OCI-LY7 (cell line): ENCODE measurements at regions not wholly inside any gene's neighbourhood (a gene's known extent, or its start where the extent isn't known, plus 50 kb on each side); places are given as distances from the start of the nearest gene placed in this dataset.

Source experiments
- BruUV-seq: library from RNA; stranded (reverse); fragments of 400-500 nt; replicated peaks from 2 replicates; lab custom pipeline; 2021; lab: Mats Ljungman, UMichigan
- CTCF ChIA-PET: fragments of 300-600 bp; sonication (Branson Sonifier 250); formaldehyde crosslinking; loops from one replicate; lab custom pipeline; 2022; ENCODE audit warnings: antibody characterized with exemption; ENCODE audit not compliant: unreplicated experiment; lab: Charles Lee
- POLR2A ChIA-PET: fragments of 300-600 bp; sonication (Branson Sonifier 250); formaldehyde crosslinking; loops from one replicate; lab custom pipeline; 2022; ENCODE audit warnings: antibody characterized with exemption; lab: Charles Lee
- DNase-seq: peaks from one replicate; pipeline ENCODE4 v3.0.0-alpha.2; 2015; ENCODE audit warnings: low spot score
- H2AFZ ChIP-seq: fragments of 200-600 bp; sonication (generic), shearing (Covaris generic); 2 replicates; pipeline ENCODE4 v1.6.1; 2014; ENCODE audit warnings: mild to moderate bottlenecking, antibody characterized with exemption, low read length, moderate library complexity
- H3K27ac ChIP-seq: fragments of 200-600 bp; sonication (generic); 2 replicates; pipeline ENCODE4 v1.5.1; 2014; ENCODE audit warnings: mixed run types, low read depth, mild to moderate bottlenecking, moderate library complexity, low read length, inconsistent platforms; ENCODE audit not compliant: poor library complexity, severe bottlenecking
- H3K36me3 ChIP-seq: fragments of 200-600 bp; sonication (generic); 2 replicates; pipeline ENCODE4 v1.6.1; 2014; ENCODE audit warnings: mild to moderate bottlenecking, antibody characterized with exemption, low read length, moderate library complexity, mixed read lengths; ENCODE audit not compliant: insufficient read depth
- H3K4me1 ChIP-seq: fragments of 200-600 bp; sonication (generic); 2 replicates; pipeline ENCODE4 v1.5.1; 2014; ENCODE audit warnings: mild to moderate bottlenecking, low read length; ENCODE audit not compliant: insufficient read depth, poor library complexity, severe bottlenecking
- H3K4me2 ChIP-seq: fragments of 200-600 bp; sonication (generic); 2 replicates; pipeline ENCODE4 v1.6.1; 2014; ENCODE audit warnings: mild to moderate bottlenecking, low read length
- H3K4me3 ChIP-seq: fragments of 200-600 bp; sonication (generic); 2 replicates; pipeline ENCODE4 v1.5.1; 2014; ENCODE audit warnings: mild to moderate bottlenecking, low read depth, low read length; ENCODE audit not compliant: poor library complexity, severe bottlenecking
- H3K79me2 ChIP-seq: fragments of 200-600 bp; sonication (generic); 2 replicates; pipeline ENCODE4 v1.6.1; 2016; ENCODE audit warnings: low read depth, mild to moderate bottlenecking, low read length, moderate library complexity, mixed read lengths; ENCODE audit not compliant: insufficient read depth
- H3K9me2 ChIP-seq: fragments of 200-600 bp; sonication (generic); 2 replicates; pipeline ENCODE4 v1.6.1; 2016; ENCODE audit warnings: mild to moderate bottlenecking, low read length, mixed read lengths; ENCODE audit not compliant: insufficient read depth
- H3K9me3 ChIP-seq: fragments of 200-600 bp; sonication (generic); 2 replicates; pipeline ENCODE4 v1.6.1; 2014; ENCODE audit warnings: mild to moderate bottlenecking, mixed run types, low read length, mixed read lengths
- H4K20me1 ChIP-seq: fragments of 200-600 bp; sonication (generic); 2 replicates; pipeline ENCODE4 v1.6.1; 2014; ENCODE audit warnings: mild to moderate bottlenecking, antibody characterized with exemption, low read length, moderate library complexity, mixed read lengths; ENCODE audit not compliant: insufficient read depth
- CTCF ChIP-seq: fragments of 200-600 bp; sonication (generic); conservative IDR thresholded peaks from 2 replicates; pipeline ENCODE4 v1.5.1; 2014; ENCODE audit warnings: mild to moderate bottlenecking, antibody characterized with exemption, low read length, moderate library complexity, mixed read lengths
- EZH2phosphoT487 ChIP-seq: fragments of 200-600 bp; sonication (generic); IDR thresholded peaks from 2 replicates; pipeline ENCODE4 v1.6.1; 2018; ENCODE audit warnings: low read depth, borderline replicate concordance, mild to moderate bottlenecking, mixed run types, antibody characterized with exemption, low read length, moderate library complexity, mixed read lengths
- intact Hi-C: fragments of 100-400 bp; cut with micrococcal nuclease; formaldehyde crosslinking; loops from one replicate; pipeline ENCODE4 v1.10.0; 2022; ENCODE audit not compliant: unreplicated experiment

GRCh38 chr18:56188529-56189275, 449.7 kb downstream of the TXNL1 start:
- no peaks in the 10 kb centered on the region for H3K9me2 ChIP-seq
- H3K4me2 ChIP-seq, result no peak overlapping the region
- H3K36me3 ChIP-seq, result no peaks in the 10 kb centered on the region
- no peak for DNase-seq
- POLR2A ChIA-PET, result interaction anchor here (0.6 to 0.7 kb wide), 2 partner anchors 397 to 1479 kb away, joined by 3 to 8 read pairs; no protein-coding TSS in a partner anchor
- H3K9me3 ChIP-seq, result no peaks in the 10 kb centered on the region
- H3K4me3 ChIP-seq, result no peak overlapping the region
- intact Hi-C loops, result no loop called here
- no TSS peak for BruUV-seq
- H4K20me1 ChIP-seq, result no peaks in the 10 kb centered on the region
- no peak for TF ChIP-seq EZH2phosphoT487
- TF ChIP-seq CTCF, result no peak
- H2AFZ ChIP-seq, result no peak overlapping the region
- no peaks in the 10 kb centered on the region for H3K4me1 ChIP-seq
- no peaks in the 10 kb centered on the region for H3K79me2 ChIP-seq
- CTCF ChIA-PET, result no interaction called here
- no peak overlapping the region for H3K27ac ChIP-seq

GRCh38 chr18:56186319-56186718, 452.1 kb downstream of the TXNL1 start:
- intact Hi-C loops, result no loop called here
- POLR2A ChIA-PET, result no interaction called here
- Histone ChIP-seq H3K27ac (no peak overlapping the region), H3K79me2 (no peaks in the 10 kb centered on the region), H3K4me1 (no peaks in the 10 kb centered on the region), H3K4me3 (no peak overlapping the region), H3K9me3 (no peaks in the 10 kb centered on the region), H2AFZ (no peak overlapping the region), H3K4me2 (no peak overlapping the region), H4K20me1 (no peaks in the 10 kb centered on the region), H3K36me3 (no peaks in the 10 kb centered on the region), H3K9me2 (no peaks in the 10 kb centered on the region)
- no peak for TF ChIP-seq EZH2phosphoT487
- TF ChIP-seq CTCF, result no peak
- DNase-seq, result no peak
- CTCF ChIA-PET, result no interaction called here
- BruUV-seq, result no TSS peak

GRCh38 chr18:56185126-56185525, 453.3 kb downstream of the TXNL1 start:
- Histone ChIP-seq H3K79me2 (no peaks in the 10 kb centered on the region), H3K4me2 (no peak overlapping the region), H3K4me1 (no peaks in the 10 kb centered on the region), H3K9me3 (no peaks in the 10 kb centered on the region), H4K20me1 (no peaks in the 10 kb centered on the region), H2AFZ (no peak overlapping the region), H3K9me2 (no peaks in the 10 kb centered on the region), H3K4me3 (no peak overlapping the region), H3K27ac (no peak overlapping the region), H3K36me3 (no peaks in the 10 kb centered on the region)
- POLR2A ChIA-PET, result no interaction called here
- CTCF ChIA-PET, result no interaction called here
- intact Hi-C loops, result no loop called here
- no TSS peak for BruUV-seq
- TF ChIP-seq CTCF (no peak), EZH2phosphoT487 (no peak)
- DNase-seq, result no peak
